Thyroid gland (tissue), 4 donors: ENCODE measurements at regions not wholly inside any gene's neighbourhood (a gene's known extent, or its start where the extent isn't known, plus 50 kb on each side); places are given as distances from the start of the nearest gene placed in this dataset.
A peak's percentile ranks its signal among the peaks of the same experiment; 100 is the strongest.

Experiments used
- DNase-seq, 2 donors: peaks; one replicate each; pipeline ENCODE4 v3.0.0-alpha.2; 2019
- H3K27ac ChIP-seq, 3 donors: fragments of 200-600 bp; sonication (generic); 1 replicate in 2 of 3; 2 replicates in 1 of 3; pipeline ENCODE4 v1.5.1; 2016 to 2019; ENCODE audit warnings: mild to moderate bottlenecking in 1 of 3, moderate library complexity in 1 of 3
- H3K27me3 ChIP-seq: fragments of 200-600 bp; sonication (generic); one replicate; pipeline ENCODE4 v1.5.1; 2019
- H3K36me3 ChIP-seq, 2 donors: fragments of 200-600 bp; sonication (generic); one replicate each; pipeline ENCODE4 v1.5.1; 2016 to 2019
- H3K4me1 ChIP-seq, 2 donors: fragments of 200-600 bp; sonication (generic); one replicate each; pipeline ENCODE4 v1.5.1; 2017 to 2019
- H3K4me3 ChIP-seq, 3 donors: fragments of 200-600 bp; sonication (generic); replicated peaks in 1 of 3; 1 replicate in 2 of 3; 2 replicates in 1 of 3; pipeline ENCODE4 v1.5.1; 2016; ENCODE audit warnings: mild to moderate bottlenecking in 1 of 3
- H3K9me3 ChIP-seq: fragments of 200-600 bp; sonication (generic); one replicate; pipeline ENCODE4 v1.5.1; 2017
- CTCF ChIP-seq, 6 experiments: fragments of 200-600 bp in 3 of 6; fragments of 450-650 bp in 3 of 6; sonication (generic) in 3 of 6; IDR thresholded peaks; one replicate each; pipeline ENCODE4 v1.5.1; 2016 to 2019; ENCODE audit warnings: antibody characterized with exemption in 6 of 6, mild to moderate bottlenecking in 2 of 6, inconsistent platforms in 1 of 6, moderate library complexity in 1 of 6
- POLR2A ChIP-seq, 2 donors: fragments of 450-650 bp; IDR thresholded peaks; one replicate each; pipeline ENCODE4 v1.6.1; 2017; ENCODE audit warnings: antibody characterized with exemption in 2 of 2, mild to moderate bottlenecking in 2 of 2, moderate library complexity in 1 of 2
- WGBS, 2 donors: methylation state at CpG; one replicate each; pipeline ENCODE4 v1.1.5; 2017; 5-methylcytosine and 5-hydroxymethylcytosine counted together
- intact Hi-C: fragments of 100-400 bp; cut with DNase I; formaldehyde crosslinking; loops from one replicate; pipeline ENCODE4 v1.15.1; 2023

GRCh38 chr18:42437001-42437400 is 482.0 kb downstream of the PIK3C3 start:
- Histone ChIP-seq H3K9me3 (no peaks in the 10 kb centered on the region), H3K27me3 (no peaks in the 10 kb centered on the region), H3K4me1 (no peaks in the 10 kb centered on the region), H3K36me3 (no peaks in the 10 kb centered on the region), H3K4me3 (no peak overlapping the region), H3K27ac (no peak overlapping the region)
- TF ChIP-seq CTCF (IDR thresholded peaks at IDR 0.05) (no peak), POLR2A (IDR thresholded peaks at IDR 0.05) (no peak)
- no peak for DNase-seq
- intact Hi-C loops = no loop called here
- WGBS, 2 donors = 82 to 85% methylated on average over 5 of the region's 5 CpGs

DNA sequence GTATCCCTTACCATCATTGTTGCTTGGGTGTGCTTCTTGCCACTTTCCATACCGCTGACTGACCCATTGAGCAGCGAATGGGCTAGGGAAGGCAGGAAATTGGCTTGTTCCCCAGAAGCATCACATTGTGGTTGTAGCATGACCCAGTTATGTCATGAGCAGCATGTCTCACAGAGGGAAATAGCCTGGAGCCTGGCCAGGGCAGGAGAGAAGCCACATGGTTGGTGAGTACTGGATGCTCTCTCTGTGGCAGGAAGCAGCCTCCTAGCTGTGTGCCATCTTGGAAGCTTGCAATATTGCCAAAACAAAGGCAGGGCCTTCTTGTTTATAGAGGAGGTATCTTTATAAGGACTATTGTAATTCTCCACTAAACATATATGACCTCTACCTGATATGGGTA is 482.6 kb downstream of the PIK3C3 start:
- TF ChIP-seq POLR2A (IDR thresholded peaks at IDR 0.05) (no peak), CTCF (IDR thresholded peaks at IDR 0.05) (no peak)
- DNase-seq = peak in 1 of 2 donors; percentile 3
- Histone ChIP-seq H3K4me1 (no peaks in the 10 kb centered on the region), H3K27me3 (no peaks in the 10 kb centered on the region), H3K27ac (no peak overlapping the region), H3K36me3 (no peaks in the 10 kb centered on the region), H3K9me3 (no peaks in the 10 kb centered on the region), H3K4me3 (no peak overlapping the region)
- intact Hi-C loops = no loop called here
- 83 to 95% methylated on average over 2 of the region's 2 CpGs for WGBS, 2 donors

- no peak for DNase-seq
- Histone ChIP-seq H3K36me3 (no peaks in the 10 kb centered on the region), H3K27ac (no peak overlapping the region), H3K4me3 (no peak overlapping the region), H3K27me3 (no peaks in the 10 kb centered on the region), H3K9me3 (no peaks in the 10 kb centered on the region), H3K4me1 (no peaks in the 10 kb centered on the region)
- 72 to 77% methylated on average over 3 of the region's 3 CpGs for whole genome bisulfite sequencing, 2 donors
- intact Hi-C loops = no loop called here
- no peak for TF ChIP-seq CTCF (IDR thresholded peaks at IDR 0.05)
- no peak for TF ChIP-seq POLR2A (IDR thresholded peaks at IDR 0.05)
Observed at GRCh38 chr18:42442656-42443055, 487.6 kb downstream of the PIK3C3 start.

DNA sequence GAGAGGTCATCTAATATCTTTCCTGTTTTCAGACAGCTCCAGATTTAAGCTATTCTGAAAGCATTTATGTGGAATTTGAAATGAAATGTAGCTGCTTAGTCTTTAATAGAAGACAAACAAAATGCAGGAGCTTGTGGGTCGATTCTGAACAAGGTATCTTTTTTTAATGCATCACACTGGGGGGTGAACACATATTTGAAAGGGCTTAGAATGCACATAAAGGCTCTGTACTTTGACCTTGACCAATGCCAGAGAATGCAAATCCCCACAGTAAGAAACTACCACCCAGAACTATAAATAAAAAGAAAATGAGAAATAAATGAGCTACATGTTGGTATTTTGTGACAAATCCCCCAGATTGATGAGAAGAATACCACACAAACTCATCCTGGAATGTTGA is 489.3 kb downstream of the PIK3C3 start:
- no peak for TF ChIP-seq POLR2A (IDR thresholded peaks at IDR 0.05)
- TF ChIP-seq CTCF (IDR thresholded peaks at IDR 0.05) = no peak
- no peak for DNase-seq
- no peak overlapping the region for H3K4me3 ChIP-seq
- intact Hi-C loops = no loop called here
- H3K36me3 ChIP-seq = no peaks in the 10 kb centered on the region
- no peaks in the 10 kb centered on the region for H3K27me3 ChIP-seq
- H3K9me3 ChIP-seq = no peaks in the 10 kb centered on the region
- 54 to 71% methylated on average over 1 of the region's 1 CpG for WGBS, 2 donors
- H3K27ac ChIP-seq = no peak overlapping the region
- H3K4me1 ChIP-seq = no peaks in the 10 kb centered on the region

DNA sequence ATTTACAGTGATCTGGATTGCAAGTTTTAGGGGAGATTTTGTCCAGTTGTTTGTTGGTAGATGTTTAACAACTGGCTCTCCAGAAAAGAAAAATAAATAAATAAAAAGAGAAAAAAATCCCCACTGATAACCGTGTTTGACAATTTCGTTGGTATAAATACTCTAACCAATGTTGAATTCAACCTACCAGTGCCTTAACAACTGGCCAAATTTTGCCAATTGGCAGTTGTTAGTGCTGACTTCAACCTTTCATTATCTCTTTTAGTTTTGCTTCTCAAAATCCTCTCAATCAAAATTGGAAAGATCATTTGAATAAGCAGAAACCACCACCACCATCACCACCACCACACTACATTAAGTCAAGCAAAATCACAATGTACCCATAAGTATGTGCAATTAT is 490.3 kb downstream of the PIK3C3 start:
- 86 to 87% methylated on average over 2 of the region's 2 CpGs for WGBS, 2 donors
- intact Hi-C loops = no loop called here
- H3K27me3 ChIP-seq = no peaks in the 10 kb centered on the region

More for the DNA sequence above, 490.3 kb downstream of the PIK3C3 start:
- Histone ChIP-seq H3K27ac (no peak overlapping the region), H3K4me3 (no peak overlapping the region), H3K36me3 (no peaks in the 10 kb centered on the region), H3K9me3 (no peaks in the 10 kb centered on the region), H3K4me1 (no peaks in the 10 kb centered on the region)
- TF ChIP-seq POLR2A (IDR thresholded peaks at IDR 0.05) (no peak), CTCF (IDR thresholded peaks at IDR 0.05) (no peak)
- DNase-seq = no peak
